Transverse colon (tissue), 4 donors: ENCODE measurements at regions not wholly inside any gene's neighbourhood (a gene's known extent, or its start where the extent isn't known, plus 50 kb on each side); places are given as distances from the start of the nearest gene placed in this dataset.

Source experiments
- DNase-seq: peaks from one replicate; pipeline ENCODE4 v3.0.0-alpha.2; 2019
- H3K27ac ChIP-seq, 4 donors: fragments of 200-600 bp; sonication (generic); 2 replicates each; pipeline ENCODE4 v1.5.1; 2016 to 2018; ENCODE audit warnings: inconsistent platforms in 4 of 4
- H3K27me3 ChIP-seq: fragments of 200-600 bp; sonication (generic); 2 replicates; pipeline ENCODE4 v1.5.1; 2017; ENCODE audit warnings: inconsistent platforms
- H3K36me3 ChIP-seq, 4 donors: fragments of 200-600 bp; sonication (generic); 2 replicates each; pipeline ENCODE4 v1.5.1; 2017 to 2019; ENCODE audit warnings: inconsistent platforms in 4 of 4
- H3K4me1 ChIP-seq, 4 donors: fragments of 200-600 bp; sonication (generic); 2 replicates each; pipeline ENCODE4 v1.5.1; 2017 to 2020; ENCODE audit warnings: inconsistent platforms in 4 of 4
- H3K4me3 ChIP-seq, 4 donors: fragments of 200-600 bp; sonication (generic); 1 replicate in 1 of 4; 2 replicates in 3 of 4; pipeline versions ENCODE4 v1.5.1 to v1.6.1; 2017 to 2019; ENCODE audit warnings: inconsistent platforms in 4 of 4
- H3K9me3 ChIP-seq, 2 donors: fragments of 200-600 bp; sonication (generic); 2 replicates each; pipeline ENCODE4 v1.5.1; 2017 to 2019; ENCODE audit warnings: inconsistent platforms in 2 of 2
- CTCF ChIP-seq, 5 experiments: fragments of 200-600 bp in 3 of 5; fragments of 450-650 bp in 2 of 5; sonication (generic) in 3 of 5; IDR thresholded peaks; 1 replicate in 2 of 5; 2 replicates in 3 of 5; pipeline ENCODE4 v1.5.1; 2016 to 2017; ENCODE audit warnings: antibody characterized with exemption in 5 of 5, inconsistent platforms in 3 of 5, mild to moderate bottlenecking in 2 of 5, moderate library complexity in 1 of 5
- EP300 ChIP-seq: sonication (generic); formaldehyde crosslinking; IDR thresholded peaks from one replicate; pipeline ENCODE4 v1.6.1; 2017; ENCODE audit warnings: antibody characterized with exemption, low read depth
- POLR2A ChIP-seq: fragments of 450-650 bp; IDR thresholded peaks from one replicate; pipeline ENCODE4 v1.6.1; 2016; ENCODE audit warnings: antibody characterized with exemption, mild to moderate bottlenecking, moderate library complexity
- POLR2AphosphoS5 ChIP-seq, 3 donors: sonication (generic); formaldehyde crosslinking; IDR thresholded peaks; one replicate each; pipeline ENCODE4 v1.6.1; 2016; ENCODE audit warnings: antibody characterized with exemption in 3 of 3
- WGBS, 2 donors: methylation state at CpG; one replicate each; pipeline ENCODE4 v1.1.5; 2018; ENCODE audit warnings: low coverage in 1 of 2; 5-methylcytosine and 5-hydroxymethylcytosine counted together
- in situ Hi-C, 4 donors: fragments of 200-750 bp; cut with MboI; loops; one replicate each; pipeline versions ENCODE4 v1.15.0 to v1.15.1; 2017; ENCODE audit warnings: low sequenced_read_pairs in 3 of 4, low pct_ligation_motif_present in 1 of 4, low pct_unique_long_range_greater_than_20kb in 1 of 4
- intact Hi-C: fragments of 100-400 bp; cut with DNase I; formaldehyde crosslinking; loops from one replicate; pipeline ENCODE4 v1.15.1; 2023; ENCODE audit warnings: low total_unique reads

- 60% methylated on average over 12 of the region's 16 CpGs; no CpG with 5 or more reads in 1 of the 2 donors for WGBS, 2 donors
Measured at GRCh38 chr9:135299651-135300345, 179.8 kb upstream of the PPP1R26 start.

GRCh38 chr9:135300346-135301141, 179.0 kb upstream of the PPP1R26 start:
- no peak for DNase-seq
- WGBS, 2 donors = 50% methylated on average over 21 of the region's 21 CpGs; no CpG with 5 or more reads in 1 of the 2 donors
- in situ Hi-C loops (no loop called here), intact Hi-C loops (no loop called here)
- H3K36me3 ChIP-seq = no peaks in the 10 kb centered on the region
- H3K4me3 ChIP-seq = no peak overlapping the region
- H3K27me3 ChIP-seq = peaks cover 39% of the 10 kb centered on the region
- H3K4me1 ChIP-seq = no peaks in the 10 kb centered on the region
- no peaks in the 10 kb centered on the region for H3K9me3 ChIP-seq
- H3K27ac ChIP-seq = no peak overlapping the region
- no peak for TF ChIP-seq CTCF (IDR thresholded peaks at IDR 0.05)

More at GRCh38 chr9:135299651-135300345, 179.8 kb upstream of the PPP1R26 start:
- DNase-seq = no peak
- H3K27me3 ChIP-seq = peaks cover 39% of the 10 kb centered on the region
- intact Hi-C loops = no loop called here
- no peaks in the 10 kb centered on the region for H3K4me1 ChIP-seq
- TF ChIP-seq POLR2A (no peak), EP300 (no peak)
- no peaks in the 10 kb centered on the region for H3K36me3 ChIP-seq
- no peak overlapping the region for H3K4me3 ChIP-seq
- in situ Hi-C loops = no loop called here
- no peak overlapping the region for H3K27ac ChIP-seq
- no peaks in the 10 kb centered on the region for H3K9me3 ChIP-seq

- no peak for DNase-seq
- 57 to 82% methylated on average over 6 to 38 of the region's 40 CpGs for WGBS, 2 donors
- H3K4me1 ChIP-seq = no peaks in the 10 kb centered on the region
- H3K36me3 ChIP-seq = no peaks in the 10 kb centered on the region
- H3K4me3 ChIP-seq = no peak overlapping the region
- intact Hi-C loops = no loop called here
- in situ Hi-C loops = no loop called here
- TF ChIP-seq POLR2A (no peak), POLR2AphosphoS5 (IDR thresholded peaks at IDR 0.05) (no peak), CTCF (IDR thresholded peaks at IDR 0.05) (no peak), EP300 (no peak)
- peaks cover 39% of the 10 kb centered on the region for H3K27me3 ChIP-seq
- no peak overlapping the region for H3K27ac ChIP-seq
- H3K9me3 ChIP-seq = no peaks in the 10 kb centered on the region
Measured at GRCh38 chr9:135301271-135302263, 178.0 kb upstream of the PPP1R26 start.

- no peaks in the 10 kb centered on the region for H3K36me3 ChIP-seq
- TF ChIP-seq POLR2A = no peak
- TF ChIP-seq POLR2AphosphoS5 (IDR thresholded peaks at IDR 0.05) = no peak
- TF ChIP-seq EP300 = no peak
- no peak for TF ChIP-seq CTCF (IDR thresholded peaks at IDR 0.05)
- H3K9me3 ChIP-seq = no peaks in the 10 kb centered on the region
- in situ Hi-C loops (no loop called here), intact Hi-C loops (no loop called here)
- no peak overlapping the region for H3K27ac ChIP-seq
- H3K27me3 ChIP-seq = peaks cover 39% of the 10 kb centered on the region
- no peaks in the 10 kb centered on the region for H3K4me1 ChIP-seq
- 45 to 75% methylated on average over 2 to 26 of the region's 28 CpGs for WGBS, 2 donors
- no peak for DNase-seq
- no peak overlapping the region for H3K4me3 ChIP-seq
Measured at GRCh38 chr9:135302329-135303279, 177.0 kb upstream of the PPP1R26 start.
